HEK293T (cell line): ENCODE measurements at regions not wholly inside any gene's neighbourhood (a gene's known extent, or its start where the extent isn't known, plus 50 kb on each side); places are given as distances from the start of the nearest gene placed in this dataset.

Experiments used
- CTCF ChIA-PET: fragments of 350-600 bp; formaldehyde crosslinking; extraction: SDS; loops from one replicate; lab custom pipeline; 2021; ENCODE audit warnings: antibody characterized with exemption, inconsistent platforms; lab: Yijun Ruan, JAX
- POLR2A ChIA-PET: fragments of 350-600 bp; formaldehyde crosslinking; extraction: SDS; loops from one replicate; lab custom pipeline; 2020; ENCODE audit warnings: antibody characterized with exemption, inconsistent platforms; lab: Yijun Ruan, JAX
- DNase-seq: peaks from one replicate; pipeline ENCODE4 v3.0.0; 2012; ENCODE audit warnings: mixed read lengths; ENCODE audit errors: extremely low spot score
- ARNT ChIP-seq: fragments of 450-650 bp; IDR thresholded peaks from 2 replicates; pipeline ENCODE4 v1.6.1; 2017; ENCODE audit warnings: mild to moderate bottlenecking
- BHLHE40 ChIP-seq: fragments of 450-650 bp; IDR thresholded peaks from 2 replicates; pipeline ENCODE4 v1.6.1; 2016; ENCODE audit warnings: mild to moderate bottlenecking, moderate library complexity, borderline replicate concordance
- CTBP1 ChIP-seq: fragments of 450-650 bp; IDR thresholded peaks from 2 replicates; pipeline ENCODE4 v1.6.1; 2016; ENCODE audit warnings: borderline replicate concordance
- ELF4 ChIP-seq: fragments of 450-650 bp; IDR thresholded peaks from 2 replicates; pipeline ENCODE4 v1.6.1; 2017; ENCODE audit warnings: antibody characterized with exemption
- FOXA1 ChIP-seq: fragments of 450-650 bp; IDR thresholded peaks from 2 replicates; pipeline ENCODE4 v1.6.1; 2016; ENCODE audit warnings: mild to moderate bottlenecking
- FOXK2 ChIP-seq: fragments of 450-650 bp; IDR thresholded peaks from 2 replicates; pipeline ENCODE4 v1.6.1; 2016; ENCODE audit warnings: mild to moderate bottlenecking
- FOXM1 ChIP-seq: fragments of 450-650 bp; IDR thresholded peaks from 2 replicates; pipeline ENCODE4 v1.6.1; 2017; ENCODE audit warnings: mild to moderate bottlenecking, borderline replicate concordance
- HDGF ChIP-seq: fragments of 450-650 bp; IDR thresholded peaks from 2 replicates; pipeline ENCODE4 v1.6.1; 2017; ENCODE audit warnings: antibody characterized with exemption, borderline replicate concordance
- L3MBTL2 ChIP-seq: fragments of 450-650 bp; conservative IDR thresholded peaks from 2 replicates; pipeline ENCODE4 v1.6.1; 2016; ENCODE audit warnings: mild to moderate bottlenecking
- LEF1 ChIP-seq: fragments of 450-650 bp; IDR thresholded peaks from 2 replicates; pipeline ENCODE4 v1.6.1; 2017; ENCODE audit warnings: mild to moderate bottlenecking, borderline replicate concordance
- NFRKB ChIP-seq: fragments of 450-650 bp; IDR thresholded peaks from 2 replicates; pipeline ENCODE4 v1.6.1; 2016; ENCODE audit warnings: mild to moderate bottlenecking, moderate library complexity
- SP1 ChIP-seq: fragments of 450-650 bp; IDR thresholded peaks from 2 replicates; pipeline ENCODE4 v1.6.1; 2017
- SUZ12 ChIP-seq: fragments of 450-650 bp; IDR thresholded peaks from 2 replicates; pipeline ENCODE4 v1.6.1; 2016; ENCODE audit warnings: mild to moderate bottlenecking
- TARDBP ChIP-seq: fragments of 450-650 bp; IDR thresholded peaks from 2 replicates; pipeline ENCODE4 v1.6.1; 2016
- ZNF384 ChIP-seq: fragments of 450-650 bp; IDR thresholded peaks from 2 replicates; pipeline ENCODE4 v1.6.1; 2016
- TF ChIP-seq, protein P1 (sequence below): fragments of 450-650 bp; IDR thresholded peaks from 2 replicates; pipeline ENCODE4 v1.6.1; 2016

DNA sequence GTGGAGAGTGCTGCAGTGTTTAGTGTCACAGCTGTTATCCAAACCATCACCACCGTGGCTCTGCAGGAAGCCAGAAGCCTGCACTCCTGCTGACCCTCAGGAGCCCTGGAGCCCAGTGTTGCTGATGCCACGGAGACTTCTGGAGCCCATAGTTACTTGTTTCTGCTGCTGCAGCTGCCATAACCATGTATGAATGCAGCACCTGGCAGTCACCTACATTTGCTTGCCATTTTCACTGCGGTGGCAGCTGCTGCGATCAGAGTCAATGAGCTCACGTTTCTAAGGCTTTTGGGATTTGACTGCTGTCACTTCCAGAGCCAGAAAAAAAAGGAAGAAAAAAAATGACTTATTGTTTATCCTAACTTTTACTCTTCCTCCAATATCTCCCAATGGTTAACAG, 299.2 kb upstream of the THRB start:
- POLR2A ChIA-PET: no interaction called here
- DNase-seq: no peak
- TF ChIP-seq NFRKB (no peak), BHLHE40 (no peak), CTBP1 (no peak), SP1 (no peak), ELF4 (no peak), L3MBTL2 (no peak), HDGF (no peak), TARDBP (no peak), ZNF384 (no peak), LEF1 (no peak), FOXA1 (no peak), FOXM1 (no peak), FOXK2 (no peak), SUZ12 (no peak), ARNT (no peak)
- TF ChIP-seq, protein P1, sequence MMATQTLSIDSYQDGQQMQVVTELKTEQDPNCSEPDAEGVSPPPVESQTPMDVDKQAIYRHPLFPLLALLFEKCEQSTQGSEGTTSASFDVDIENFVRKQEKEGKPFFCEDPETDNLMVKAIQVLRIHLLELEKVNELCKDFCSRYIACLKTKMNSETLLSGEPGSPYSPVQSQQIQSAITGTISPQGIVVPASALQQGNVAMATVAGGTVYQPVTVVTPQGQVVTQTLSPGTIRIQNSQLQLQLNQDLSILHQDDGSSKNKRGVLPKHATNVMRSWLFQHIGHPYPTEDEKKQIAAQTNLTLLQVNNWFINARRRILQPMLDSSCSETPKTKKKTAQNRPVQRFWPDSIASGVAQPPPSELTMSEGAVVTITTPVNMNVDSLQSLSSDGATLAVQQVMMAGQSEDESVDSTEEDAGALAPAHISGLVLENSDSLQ: no peak
- CTCF ChIA-PET: no interaction called here

DNA sequence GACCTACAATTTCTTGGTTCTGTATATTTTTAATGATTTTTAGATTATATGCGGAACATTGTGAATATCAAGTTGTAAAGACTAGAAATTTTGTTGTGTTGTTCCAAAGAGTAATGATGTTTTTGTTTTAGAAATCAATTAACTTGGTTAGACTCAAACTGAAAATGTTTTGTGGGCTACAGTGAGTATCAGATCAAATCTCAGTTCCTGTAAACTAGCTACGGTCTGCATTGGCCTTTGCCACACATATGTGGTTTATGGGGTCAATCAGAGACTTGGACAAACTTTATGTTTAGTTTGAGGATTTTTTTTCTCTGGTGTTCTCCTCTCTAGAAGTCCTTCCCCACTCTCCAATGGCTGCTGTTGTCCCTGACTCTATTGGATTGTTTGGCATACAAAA, 308.0 kb upstream of the THRB start:
- CTCF ChIA-PET: interaction anchor here (0.5 kb wide), 1 partner anchor 167 kb away, joined by 3 read pairs; no protein-coding TSS in a partner anchor

DNA sequence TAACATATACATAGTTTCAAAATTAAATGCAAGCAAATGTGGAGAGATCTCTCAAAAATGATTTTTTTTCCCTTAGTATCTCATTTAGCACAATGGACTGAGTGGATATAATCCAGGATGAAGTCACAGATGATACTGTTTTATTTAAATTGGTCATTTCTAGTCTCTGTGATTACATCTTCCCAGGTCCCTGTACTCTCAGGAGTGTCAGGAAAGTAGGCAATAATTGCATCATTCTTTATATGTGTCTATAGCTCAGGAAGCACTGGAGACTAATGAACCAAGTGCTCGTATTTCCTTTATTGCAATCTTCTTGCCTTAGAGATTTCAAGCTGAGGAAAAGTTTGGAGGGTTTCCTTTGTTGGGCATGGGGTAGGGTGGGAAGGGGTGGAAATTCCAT, 309.4 kb upstream of the THRB start:
- POLR2A ChIA-PET: no interaction called here
- CTCF ChIA-PET: no interaction called here
- no peak for DNase-seq
- no peak for TF ChIP-seq ARNT
- no peak for TF ChIP-seq ELF4
- TF ChIP-seq HDGF: no peak
- no peak for TF ChIP-seq LEF1
- no peak for TF ChIP-seq BHLHE40
- TF ChIP-seq FOXA1: no peak
- no peak for TF ChIP-seq SP1
- TF ChIP-seq L3MBTL2: no peak
- no peak for TF ChIP-seq SUZ12
- TF ChIP-seq, protein P1: no peak

More for the DNA sequence above, 308.0 kb upstream of the THRB start:
- TF ChIP-seq TARDBP (no peak), ZNF384 (no peak), NFRKB (no peak), HDGF (no peak), ARNT (no peak), SP1 (no peak), FOXM1 (no peak), FOXA1 (no peak), ELF4 (no peak)
- POLR2A ChIA-PET: no interaction called here
- no peak for DNase-seq

DNA sequence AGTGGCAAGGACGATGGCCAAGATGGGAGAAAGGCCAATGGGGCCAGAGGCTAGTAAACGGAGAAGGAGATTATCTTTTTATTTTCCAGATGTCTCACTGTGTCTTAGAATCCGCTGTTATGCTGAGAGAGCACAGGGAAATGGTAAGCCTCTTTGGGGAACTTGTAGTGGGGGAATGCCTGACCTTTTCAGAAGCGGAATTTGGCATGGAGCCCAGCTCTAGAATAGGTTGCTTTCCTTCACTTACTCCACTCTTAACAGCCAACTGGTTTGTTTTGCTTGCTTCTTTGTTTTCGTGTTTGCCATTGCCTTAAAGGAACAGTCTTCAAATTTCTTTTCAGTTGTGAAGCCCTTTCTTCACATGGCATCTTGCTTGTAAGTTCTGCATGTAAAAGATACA, 316.2 kb upstream of the THRB start:
- CTCF ChIA-PET: no interaction called here
- POLR2A ChIA-PET: no interaction called here
- TF ChIP-seq NFRKB: no peak
- no peak for TF ChIP-seq L3MBTL2
- DNase-seq: no peak

DNA sequence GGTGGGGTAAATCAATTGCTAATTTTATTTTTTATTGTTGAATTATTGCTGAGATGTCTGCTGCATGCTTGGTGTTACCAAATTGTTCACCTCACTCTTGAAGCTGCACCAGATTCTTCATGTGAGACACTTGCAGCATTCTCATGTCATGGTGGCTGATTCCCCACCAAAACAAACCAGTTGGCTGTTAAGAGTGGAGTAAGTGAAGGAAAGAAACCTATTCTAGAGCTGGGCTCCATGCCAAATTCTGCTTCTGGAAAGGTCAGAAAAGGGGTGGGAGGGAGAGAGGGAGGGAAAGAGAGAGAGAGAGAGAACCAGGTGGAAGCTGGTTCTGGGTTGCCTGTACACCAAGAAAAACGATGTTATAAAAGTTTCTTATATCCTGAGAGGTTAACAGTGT, 317.5 kb upstream of the THRB start:
- DNase-seq: no peak
- ChIA-PET POLR2A (no interaction called here), CTCF (no interaction called here)
- no peak for TF ChIP-seq FOXK2
- TF ChIP-seq L3MBTL2: no peak
- TF ChIP-seq, protein P1: no peak
- TF ChIP-seq SP1: no peak
- no peak for TF ChIP-seq TARDBP
- no peak for TF ChIP-seq ELF4
- TF ChIP-seq ZNF384: no peak
- TF ChIP-seq LEF1: no peak
- TF ChIP-seq NFRKB: no peak
- TF ChIP-seq HDGF: no peak
- TF ChIP-seq CTBP1: no peak
- no peak for TF ChIP-seq SUZ12
- TF ChIP-seq BHLHE40: no peak
- TF ChIP-seq FOXM1: no peak
- TF ChIP-seq ARNT: no peak
- TF ChIP-seq FOXA1: no peak

DNA sequence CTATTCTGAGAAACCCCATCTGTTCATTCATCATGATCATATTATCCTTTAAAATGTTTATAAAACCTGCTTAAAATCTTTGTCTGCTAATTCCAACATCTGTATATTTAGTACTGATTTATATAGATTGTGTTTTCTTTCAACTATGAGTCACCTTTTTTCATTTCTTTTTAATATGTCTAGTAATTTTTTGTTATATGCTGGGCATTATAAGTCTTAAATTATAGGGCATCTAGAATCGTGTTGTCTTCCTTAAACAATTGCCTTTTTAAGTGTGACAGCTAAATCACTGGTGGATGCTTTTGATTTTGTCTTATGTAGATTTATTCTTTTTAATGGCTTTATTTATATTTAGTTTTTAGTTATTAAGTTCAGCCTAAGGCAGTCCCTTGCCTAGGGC, 323.4 kb upstream of the THRB start:
- POLR2A ChIA-PET: no interaction called here
- DNase-seq: no peak
- CTCF ChIA-PET: no interaction called here
- no peak for TF ChIP-seq ARNT
- no peak for TF ChIP-seq L3MBTL2
- no peak for TF ChIP-seq FOXM1
- TF ChIP-seq BHLHE40: no peak
- TF ChIP-seq FOXK2: no peak
- no peak for TF ChIP-seq HDGF
- no peak for TF ChIP-seq SUZ12
- TF ChIP-seq, protein P1: no peak
- TF ChIP-seq FOXA1: no peak
- no peak for TF ChIP-seq NFRKB
- TF ChIP-seq CTBP1: no peak
- no peak for TF ChIP-seq TARDBP
- no peak for TF ChIP-seq ZNF384
- TF ChIP-seq ELF4: no peak
- TF ChIP-seq SP1: no peak
